MM.1S (cell line): ENCODE measurements at regions not wholly inside any gene's neighbourhood (a gene's known extent, or its start where the extent isn't known, plus 50 kb on each side); places are given as distances from the start of the nearest gene placed in this dataset.

Experiments
- DNase-seq: peaks from one replicate; pipeline ENCODE4 v3.0.0-alpha.2; 2015
- H2AFZ ChIP-seq: fragments of 300-600 bp; sonication (generic); 2 replicates; pipeline ENCODE4 v1.6.0; 2016; ENCODE audit warnings: antibody characterized with exemption, low read length
- H3F3A ChIP-seq: fragments of 300-600 bp; sonication (generic); 2 replicates; pipeline ENCODE4 v1.6.1; 2016; ENCODE audit warnings: mild to moderate bottlenecking, antibody characterized with exemption, low read length, moderate library complexity, mixed read lengths; ENCODE audit not compliant: insufficient read depth
- H3K27ac ChIP-seq: fragments of 300-600 bp; sonication (generic); 2 replicates; pipeline ENCODE4 v1.5.1; 2016; ENCODE audit warnings: mild to moderate bottlenecking, low read length
- H3K27me3 ChIP-seq: fragments of 300-600 bp; sonication (generic); replicated peaks from 2 replicates; pipeline ENCODE4 v1.6.0; 2016; ENCODE audit warnings: low read length; ENCODE audit not compliant: insufficient read depth
- H3K36me3 ChIP-seq: fragments of 300-600 bp; sonication (generic); replicated peaks from 2 replicates; pipeline ENCODE4 v1.6.1; 2016; ENCODE audit warnings: mild to moderate bottlenecking, low read length, mixed read lengths; ENCODE audit not compliant: insufficient read depth
- H3K4me1 ChIP-seq: fragments of 300-600 bp; sonication (generic); 2 replicates; pipeline ENCODE4 v1.6.1; 2016; ENCODE audit warnings: low read length, mixed read lengths
- H3K4me2 ChIP-seq: fragments of 300-600 bp; sonication (generic); 2 replicates; pipeline ENCODE4 v1.6.0; 2016; ENCODE audit warnings: low read depth, low read length
- H3K4me3 ChIP-seq: fragments of 300-600 bp; sonication (generic); 2 replicates; pipeline ENCODE4 v1.5.1; 2016; ENCODE audit warnings: low read length, mixed read lengths
- H3K79me2 ChIP-seq: fragments of 300-600 bp; sonication (generic); 2 replicates; pipeline ENCODE4 v1.6.1; 2016; ENCODE audit warnings: mixed run types, low read length, mixed read lengths
- H3K9ac ChIP-seq: fragments of 300-600 bp; sonication (generic); 2 replicates; pipeline ENCODE4 v1.6.1; 2016; ENCODE audit warnings: low read length, mixed read lengths
- H3K9me2 ChIP-seq: fragments of 300-600 bp; sonication (generic); replicated peaks from 2 replicates; pipeline ENCODE4 v1.6.1; 2016; ENCODE audit warnings: mild to moderate bottlenecking, low read length, mixed read lengths; ENCODE audit not compliant: insufficient read depth
- H3K9me3 ChIP-seq: fragments of 300-600 bp; sonication (generic); replicated peaks from 2 replicates; pipeline ENCODE4 v1.6.1; 2016; ENCODE audit warnings: mild to moderate bottlenecking, low read length, mixed read lengths; ENCODE audit not compliant: insufficient read depth
- H4K20me1 ChIP-seq: fragments of 300-600 bp; sonication (generic); 2 replicates; pipeline ENCODE4 v1.6.1; 2016; ENCODE audit warnings: mild to moderate bottlenecking, low read length, moderate library complexity, mixed read lengths; ENCODE audit not compliant: insufficient read depth
- CTCF ChIP-seq: fragments of 300-600 bp; sonication (generic); IDR thresholded peaks from 2 replicates; pipeline ENCODE4 v1.5.1; 2016; ENCODE audit warnings: antibody characterized with exemption, low read length, mixed read lengths
- EZH2 ChIP-seq: fragments of 300-600 bp; sonication (generic); optimal IDR thresholded peaks from 2 replicates; pipeline ENCODE3; 2017; ENCODE audit warnings: low read depth, mild to moderate bottlenecking, antibody characterized with exemption, low read length, mixed read lengths
- EZH2phosphoT487 ChIP-seq: fragments of 300-600 bp; sonication (generic); IDR thresholded peaks from 2 replicates; pipeline ENCODE4 v1.6.1; 2018; ENCODE audit warnings: antibody characterized with exemption, low read length

GRCh38 chr21:27314131-27314530 is 347.2 kb upstream of the ADAMTS5 start:
- Histone ChIP-seq H3K4me1 (no peaks in the 10 kb centered on the region), H3K9me3 (no peaks in the 10 kb centered on the region), H3K79me2 (no peaks in the 10 kb centered on the region), H2AFZ (no peak overlapping the region), H3K9ac (no peak overlapping the region), H3F3A (no peaks in the 10 kb centered on the region), H3K9me2 (no peaks in the 10 kb centered on the region), H3K36me3 (no peaks in the 10 kb centered on the region), H4K20me1 (no peaks in the 10 kb centered on the region), H3K27ac (no peak overlapping the region), H3K27me3 (no peaks in the 10 kb centered on the region), H3K4me2 (no peak overlapping the region), H3K4me3 (no peak overlapping the region)
- TF ChIP-seq EZH2phosphoT487 (no peak), EZH2 (no peak), CTCF (no peak)
- no peak for DNase-seq

GRCh38 chr21:27306791-27307775 is 340.2 kb upstream of the ADAMTS5 start:
- H4K20me1 ChIP-seq = no peaks in the 10 kb centered on the region
- H3K9ac ChIP-seq = no peak overlapping the region
- TF ChIP-seq EZH2 (no peak), EZH2phosphoT487 (no peak)
- DNase-seq = no peak
- no peaks in the 10 kb centered on the region for H3K9me3 ChIP-seq
- no peak overlapping the region for H3K4me2 ChIP-seq
- no peaks in the 10 kb centered on the region for H3K79me2 ChIP-seq
- H3K27me3 ChIP-seq = no peaks in the 10 kb centered on the region
- H3K9me2 ChIP-seq = no peaks in the 10 kb centered on the region
- H3F3A ChIP-seq = no peaks in the 10 kb centered on the region
- H3K36me3 ChIP-seq = no peaks in the 10 kb centered on the region
- H3K4me1 ChIP-seq = no peaks in the 10 kb centered on the region
- H3K4me3 ChIP-seq = no peak overlapping the region
- no peak overlapping the region for H2AFZ ChIP-seq
- H3K27ac ChIP-seq = no peak overlapping the region

- Histone ChIP-seq H3K4me1 (no peaks in the 10 kb centered on the region), H3K27me3 (no peaks in the 10 kb centered on the region), H3K36me3 (no peaks in the 10 kb centered on the region), H3K27ac (no peak overlapping the region), H3K4me3 (no peak overlapping the region), H2AFZ (no peak overlapping the region), H3K79me2 (no peaks in the 10 kb centered on the region), H4K20me1 (no peaks in the 10 kb centered on the region), H3K9me2 (no peaks in the 10 kb centered on the region), H3F3A (no peaks in the 10 kb centered on the region), H3K9ac (no peak overlapping the region), H3K9me3 (no peaks in the 10 kb centered on the region), H3K4me2 (no peak overlapping the region)
- no peak for DNase-seq
- TF ChIP-seq EZH2phosphoT487 = no peak
- TF ChIP-seq EZH2 = no peak
- TF ChIP-seq CTCF = no peak
Measured at GRCh38 chr21:27306206-27306605, 339.3 kb upstream of the ADAMTS5 start.

GRCh38 chr21:27301220-27301619 is 334.3 kb upstream of the ADAMTS5 start:
- Histone ChIP-seq H3K79me2 (no peaks in the 10 kb centered on the region), H3F3A (no peaks in the 10 kb centered on the region), H3K4me1 (no peaks in the 10 kb centered on the region), H3K4me3 (no peak overlapping the region), H3K4me2 (no peak overlapping the region), H3K9me3 (no peaks in the 10 kb centered on the region), H2AFZ (no peak overlapping the region), H3K9ac (no peak overlapping the region), H4K20me1 (no peaks in the 10 kb centered on the region), H3K9me2 (no peaks in the 10 kb centered on the region), H3K27ac (no peak overlapping the region), H3K27me3 (no peaks in the 10 kb centered on the region), H3K36me3 (no peaks in the 10 kb centered on the region)
- TF ChIP-seq CTCF (no peak), EZH2 (no peak), EZH2phosphoT487 (no peak)
- DNase-seq = no peak
